Stimulated activated naive CD4-positive, alpha-beta T cell (primary cell): ENCODE measurements at regions not wholly inside any gene's neighbourhood (a gene's known extent, or its start where the extent isn't known, plus 50 kb on each side); places are given as distances from the start of the nearest gene placed in this dataset.

Source experiments
- DNase-seq, 6 experiments: peaks; one replicate each; lab custom pipeline; 2025; lab: John Stamatoyannopoulos, UW

DNA sequence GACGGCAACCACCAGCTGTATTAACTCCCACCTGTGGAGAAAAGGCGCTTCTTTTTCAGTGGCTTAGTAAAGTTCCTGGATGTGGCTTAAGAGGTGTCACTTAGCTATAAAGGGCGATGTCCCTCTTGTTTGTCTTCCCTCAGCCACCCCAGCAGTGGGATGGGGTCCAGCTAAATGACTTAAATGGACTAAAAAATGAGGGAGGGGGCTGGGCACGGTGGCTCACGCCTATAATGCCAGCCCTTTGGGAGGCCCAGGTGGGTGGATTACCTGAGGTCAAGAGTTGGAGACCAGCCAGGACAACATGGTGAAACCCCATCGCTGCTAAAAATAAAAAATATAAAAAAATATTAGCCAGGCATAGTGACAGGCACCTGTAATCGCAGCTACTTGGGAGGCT is 667.5 kb upstream of the RBFOX1 start:
- DNase-seq, result no peak

DNA sequence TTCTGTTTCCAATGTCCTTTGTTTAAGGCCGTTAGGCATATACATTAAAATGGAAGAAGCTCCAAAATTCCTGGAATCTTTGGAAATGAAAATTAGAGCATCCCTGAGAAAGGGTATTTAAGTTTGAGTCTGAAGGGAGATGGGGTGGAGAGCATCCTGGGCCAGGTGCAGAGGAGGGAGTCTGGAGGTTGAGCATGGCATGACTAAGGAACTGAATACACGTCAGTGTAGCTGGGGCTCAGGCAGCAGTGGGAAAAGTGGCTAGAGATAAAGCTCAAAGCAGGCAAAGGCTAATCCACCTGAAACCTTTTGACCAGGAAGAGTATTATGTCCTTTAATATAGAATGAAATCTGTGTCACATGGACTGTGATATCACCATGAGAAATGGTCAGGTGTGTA is 669.0 kb upstream of the RBFOX1 start:
- no peak for DNase-seq

DNA sequence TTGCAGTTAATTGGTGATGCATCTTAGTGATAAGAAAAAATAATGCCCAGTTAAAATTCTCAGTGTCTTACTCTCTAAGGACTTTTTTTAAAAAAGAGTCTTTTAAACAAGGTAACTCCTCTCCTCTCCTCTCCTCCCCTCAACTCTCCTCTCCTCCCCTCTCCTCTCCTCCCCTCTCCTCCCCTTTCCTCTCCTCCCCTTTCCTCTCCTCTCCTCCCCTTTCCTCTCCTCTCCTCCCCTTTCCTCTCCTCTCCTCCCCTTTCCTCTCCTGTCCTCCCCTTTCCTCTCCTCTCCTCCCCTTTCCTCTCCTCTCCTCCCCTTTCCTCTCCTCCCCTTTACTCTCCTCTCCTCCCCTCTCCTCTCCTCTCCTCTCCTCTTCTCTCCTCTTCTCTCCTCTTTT is 675.9 kb upstream of the RBFOX1 start:
- DNase-seq, result no peak

DNA sequence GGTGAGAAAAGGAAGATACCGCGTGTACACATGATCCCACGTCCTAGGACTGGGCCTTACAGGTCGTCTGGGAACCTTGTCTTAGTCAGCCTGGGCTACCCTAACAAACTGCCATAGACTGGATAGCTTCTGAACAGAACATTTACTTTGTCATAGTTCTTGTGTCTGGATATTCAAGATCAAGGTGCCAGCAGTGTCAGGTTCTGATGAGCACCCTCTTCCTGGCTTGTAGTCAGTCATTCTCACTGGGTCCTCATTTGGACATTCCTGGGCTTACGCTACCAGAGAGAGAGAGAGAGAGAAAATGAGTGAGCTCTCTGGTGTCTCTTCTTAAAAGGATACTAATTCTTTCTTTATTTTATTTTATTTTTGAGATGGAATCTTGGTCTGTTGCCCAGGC is 685.8 kb upstream of the RBFOX1 start:
- DNase-seq, result no peak

DNA sequence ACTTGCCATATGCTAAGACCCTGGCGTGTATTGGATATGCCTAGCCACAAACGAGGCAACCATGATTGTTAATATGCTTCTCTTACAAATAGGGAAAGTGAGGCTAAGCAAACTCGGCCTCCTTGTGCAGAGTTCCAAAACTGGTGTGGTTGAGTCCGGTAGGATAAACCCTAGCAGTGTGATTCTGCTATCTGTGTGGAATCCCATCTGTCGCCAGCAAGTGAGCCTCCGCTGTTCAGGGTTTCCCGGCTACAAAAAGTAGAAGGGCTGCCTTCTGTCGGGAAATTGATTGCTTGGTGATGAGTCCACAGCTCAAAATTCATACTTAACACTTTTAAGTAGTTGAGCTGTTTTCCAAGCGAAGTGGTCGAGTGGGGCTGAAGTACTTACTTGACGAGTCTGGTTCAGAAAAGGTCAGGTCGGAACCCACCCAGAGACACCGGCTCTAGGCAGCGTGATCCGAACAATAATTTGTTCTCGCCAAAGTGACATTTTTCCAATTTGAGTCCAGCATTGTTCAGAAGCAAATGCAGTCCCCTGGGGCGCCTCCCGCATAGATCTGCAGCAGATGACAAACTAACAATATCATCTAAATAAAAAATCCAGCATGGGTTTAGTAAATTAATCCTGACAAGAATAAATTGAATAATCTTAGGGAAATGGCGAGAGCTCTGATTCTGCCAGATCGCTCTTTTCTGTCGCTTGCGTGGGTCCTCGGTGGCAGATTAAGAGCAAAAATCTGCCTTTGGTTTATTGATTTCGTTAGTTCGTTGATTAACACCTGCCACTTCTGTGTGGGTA is 686.7 kb upstream of the RBFOX1 start:
- DNase-seq, result no peak

DNA sequence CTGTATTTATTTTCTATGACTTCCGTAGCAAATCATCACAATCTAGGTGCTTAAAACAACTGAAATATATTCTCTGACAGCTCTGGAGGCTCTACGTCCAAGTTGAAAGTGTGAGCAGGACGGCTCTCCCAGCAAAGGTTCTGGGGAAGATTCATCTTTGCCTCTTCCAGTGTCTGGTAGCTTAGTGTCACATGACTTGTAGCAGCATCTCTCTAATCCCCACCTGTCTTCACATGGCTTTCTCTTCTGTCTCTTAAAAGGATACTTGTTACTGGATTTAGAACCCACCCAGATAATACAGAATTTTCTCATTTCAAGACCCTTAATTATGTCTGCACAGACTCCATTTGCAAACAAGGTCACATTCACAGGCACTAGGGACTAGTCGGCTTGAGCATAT is 687.7 kb upstream of the RBFOX1 start:
- DNase-seq, result no peak

DNA sequence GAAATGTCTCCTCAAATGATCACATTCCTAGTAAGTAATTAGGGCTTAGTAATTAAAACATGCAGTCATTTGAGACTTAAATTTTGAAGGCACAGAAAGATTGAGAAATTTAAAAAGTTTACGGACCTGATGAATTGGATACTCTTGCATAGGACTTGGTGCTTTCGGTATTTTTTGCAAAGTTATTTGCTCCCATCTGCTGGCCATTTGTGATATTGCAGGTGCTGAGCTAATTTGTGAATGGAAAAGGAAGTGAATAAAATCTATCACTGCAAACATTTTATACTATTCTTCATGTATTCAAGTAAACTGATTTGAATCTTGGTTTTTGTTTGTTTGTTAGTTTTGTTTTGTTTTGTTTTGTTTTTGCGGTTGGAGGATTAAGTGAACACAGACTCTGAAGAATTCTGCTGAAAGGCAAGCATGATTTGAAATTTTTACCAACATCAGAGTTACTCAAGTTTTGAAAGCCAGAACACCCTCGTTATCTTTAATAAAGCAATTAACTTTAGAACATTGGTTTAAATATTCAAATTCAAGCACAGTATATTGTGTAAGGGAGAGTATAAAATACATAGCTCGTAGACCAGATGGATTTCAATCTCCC is 689.5 kb upstream of the RBFOX1 start:
- peak in 5 of 6 experiments; percentile 2 to 24 (median 5) for DNase-seq

DNA sequence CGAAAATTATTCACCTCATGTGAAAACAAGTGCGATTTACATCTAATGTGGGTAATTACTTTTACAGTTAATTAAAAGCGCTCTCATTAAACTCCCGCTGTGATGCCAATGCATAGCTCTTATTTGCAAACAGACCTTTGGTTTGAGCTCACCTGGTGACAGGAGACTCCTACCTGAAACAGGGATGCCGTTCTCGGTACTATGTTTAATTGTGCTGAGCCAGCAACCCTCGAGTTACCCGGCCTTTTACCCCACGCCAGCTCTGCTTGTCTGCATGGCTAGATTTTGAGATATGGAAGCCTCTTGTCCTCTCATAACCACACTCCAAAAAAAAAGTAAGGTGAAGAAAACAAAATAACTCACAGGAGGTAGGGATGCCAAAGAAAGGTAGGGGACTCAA is 690.4 kb upstream of the RBFOX1 start:
- DNase-seq, result no peak

DNA sequence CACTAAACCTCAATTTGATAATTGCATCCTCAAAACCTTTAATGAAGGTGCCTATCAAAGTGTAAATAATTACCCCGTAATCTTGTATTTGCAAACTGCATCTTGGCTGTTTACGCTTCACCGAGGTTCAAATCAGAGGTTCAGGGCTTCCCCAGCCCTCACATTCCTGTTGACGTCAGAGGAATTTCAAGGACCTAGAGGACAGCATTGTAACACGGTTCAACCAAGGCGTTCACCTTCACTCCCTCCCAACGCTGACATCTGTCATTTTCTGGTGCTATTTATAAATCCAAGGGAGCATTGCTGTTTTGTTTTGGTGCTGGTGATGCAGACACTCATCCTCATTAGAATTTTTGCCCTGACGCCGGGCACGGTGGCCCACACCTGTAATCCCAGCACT is 691.6 kb upstream of the RBFOX1 start:
- no peak for DNase-seq

DNA sequence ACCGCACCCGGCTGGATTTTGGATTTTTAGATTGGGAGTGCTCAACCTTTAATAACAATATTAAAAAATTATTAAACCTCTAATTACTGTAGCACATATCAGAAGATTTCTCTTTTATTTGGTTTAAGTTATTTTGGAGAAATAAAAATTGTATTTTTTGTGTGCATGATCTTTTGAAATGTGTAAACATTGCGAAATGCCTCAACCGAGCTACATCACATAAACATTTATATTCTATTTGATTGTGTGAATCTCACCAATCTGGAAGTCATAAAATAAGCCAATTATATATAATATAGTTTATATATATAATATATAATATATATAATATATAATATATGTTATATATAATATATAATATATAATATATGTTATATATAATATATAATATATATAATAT is 696.2 kb upstream of the RBFOX1 start:
- DNase-seq, result no peak

DNA sequence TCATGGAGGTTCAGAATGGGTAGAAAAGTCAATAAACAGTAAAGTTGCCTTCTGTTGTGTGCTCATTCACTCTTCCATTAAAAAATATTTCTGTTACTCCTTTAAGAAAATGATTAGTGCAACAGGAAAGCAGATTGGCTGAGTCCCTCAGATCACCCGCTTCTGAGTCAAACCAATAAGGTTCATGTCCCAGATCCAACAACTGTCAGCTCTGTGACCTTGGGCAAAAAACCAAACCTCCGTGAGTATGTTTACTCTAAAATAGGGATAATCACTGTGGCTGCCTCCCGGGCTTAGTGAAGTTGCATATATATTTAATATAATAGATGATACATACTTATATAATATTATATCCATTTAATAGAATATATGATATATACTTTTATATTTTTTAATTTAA is 698.5 kb upstream of the RBFOX1 start:
- no peak for DNase-seq

DNA sequence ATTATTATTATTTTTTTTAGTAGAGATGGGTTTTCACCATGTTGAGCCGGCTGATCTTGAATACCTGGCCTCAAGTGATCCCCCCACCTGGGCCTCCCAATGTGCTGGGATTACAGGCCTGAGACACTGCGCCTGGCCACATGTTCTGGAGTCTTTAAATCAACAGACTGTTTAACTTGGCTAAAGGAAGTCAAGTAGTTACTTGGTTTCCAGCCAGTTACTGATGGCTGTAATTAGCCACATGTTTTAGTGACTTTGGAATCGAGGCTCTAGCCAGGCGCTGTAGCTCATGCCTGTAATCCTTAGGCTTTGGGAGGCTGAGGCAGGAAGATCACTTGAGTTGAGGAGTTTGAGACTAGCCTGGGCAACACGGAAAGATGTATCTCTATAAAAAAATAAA is 699.2 kb upstream of the RBFOX1 start:
- no peak for DNase-seq

DNA sequence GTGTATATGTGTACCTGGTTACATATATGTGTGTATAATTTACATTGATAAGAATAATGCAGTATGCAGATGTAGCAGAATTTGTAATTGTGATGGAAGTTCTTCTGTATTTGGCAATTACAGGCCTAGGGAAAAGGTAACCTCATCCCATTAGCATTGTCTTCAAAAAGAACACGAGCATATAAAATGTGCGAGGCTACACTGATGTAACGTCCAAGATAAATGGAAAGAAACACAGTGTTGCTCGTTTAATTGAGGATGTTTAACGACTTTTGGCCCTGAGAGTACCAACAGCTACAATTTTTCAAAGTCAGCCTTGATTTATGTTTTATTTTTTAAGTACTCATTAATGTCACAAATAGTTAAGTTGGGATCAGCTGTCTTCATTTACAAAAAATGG is 703.5 kb upstream of the RBFOX1 start:
- DNase-seq, result no peak

DNA sequence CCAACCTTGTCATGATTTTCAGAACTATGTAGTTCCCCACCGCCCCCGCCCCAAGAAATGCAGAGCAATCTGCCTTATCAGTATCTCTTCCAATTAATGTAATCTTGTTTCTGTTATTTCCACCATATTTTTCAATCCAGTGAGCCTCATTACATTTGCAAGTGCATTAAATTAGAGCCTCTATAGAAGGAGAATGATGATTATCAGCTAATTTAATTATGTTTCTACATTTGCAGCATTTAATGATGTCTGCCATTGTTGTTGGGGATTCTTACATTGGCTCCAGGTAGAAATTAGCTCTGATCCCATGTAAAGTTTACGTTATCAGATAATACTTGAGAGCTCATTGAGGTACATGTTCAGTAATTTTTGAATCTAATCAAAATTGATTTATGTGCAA is 707.0 kb upstream of the RBFOX1 start:
- no peak for DNase-seq

DNA sequence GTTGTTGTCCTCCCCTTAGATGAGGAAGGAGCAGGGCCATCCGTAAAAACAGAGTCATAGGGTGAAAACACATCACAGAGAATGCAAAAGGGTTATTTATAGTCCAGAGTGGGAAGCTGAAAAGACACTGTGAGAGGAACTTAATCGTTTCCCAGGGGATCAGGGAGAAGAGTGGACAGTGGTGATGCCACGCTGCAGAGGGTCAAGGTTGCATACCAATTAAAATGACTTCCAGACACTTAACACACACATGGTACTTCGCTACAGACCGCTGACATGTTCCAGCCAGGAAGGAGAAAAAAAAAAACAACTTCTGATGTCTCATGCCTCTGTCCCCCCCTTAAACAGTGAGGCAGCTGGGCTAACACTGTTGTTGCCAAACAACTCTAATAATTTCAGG is 713.8 kb upstream of the RBFOX1 start:
- no peak for DNase-seq

DNA sequence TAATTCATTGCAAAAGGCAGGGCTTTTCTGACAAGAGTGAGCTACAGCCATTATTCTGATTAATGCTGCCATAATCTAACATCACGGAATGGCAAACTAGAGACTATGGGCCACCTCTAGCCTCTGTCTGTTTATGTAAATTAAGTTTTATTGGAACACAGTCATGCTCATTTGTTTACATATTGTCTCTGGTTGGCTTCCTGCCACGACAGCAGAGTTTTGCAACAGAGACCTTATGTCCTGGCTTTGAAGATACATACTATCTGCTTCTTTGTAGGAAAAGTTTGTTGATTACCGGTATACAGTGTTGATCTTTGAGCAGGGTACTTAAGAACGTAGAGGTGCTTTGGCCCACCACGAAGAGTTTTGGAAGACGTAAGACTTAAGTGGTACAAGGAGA is 715.9 kb upstream of the RBFOX1 start:
- no peak for DNase-seq

DNA sequence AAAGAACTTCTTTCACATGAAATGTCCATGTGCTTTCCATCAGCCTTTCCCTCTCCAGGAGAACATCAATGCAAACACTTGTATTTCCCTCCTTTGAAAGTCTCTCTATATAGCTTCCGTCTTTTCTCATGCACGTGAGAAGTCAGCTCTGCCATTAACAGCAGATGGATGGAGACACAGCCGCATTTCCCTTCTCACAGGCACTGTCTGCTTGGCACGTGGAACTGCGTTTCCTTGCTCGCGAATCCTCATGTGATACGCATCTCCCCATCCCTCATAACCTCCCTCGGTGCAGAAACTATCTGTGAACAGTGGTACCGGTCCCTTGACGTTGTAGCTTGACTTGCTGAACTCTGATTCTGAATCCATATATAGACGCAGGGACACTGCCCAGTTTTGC is 717.0 kb upstream of the RBFOX1 start:
- no peak for DNase-seq

DNA sequence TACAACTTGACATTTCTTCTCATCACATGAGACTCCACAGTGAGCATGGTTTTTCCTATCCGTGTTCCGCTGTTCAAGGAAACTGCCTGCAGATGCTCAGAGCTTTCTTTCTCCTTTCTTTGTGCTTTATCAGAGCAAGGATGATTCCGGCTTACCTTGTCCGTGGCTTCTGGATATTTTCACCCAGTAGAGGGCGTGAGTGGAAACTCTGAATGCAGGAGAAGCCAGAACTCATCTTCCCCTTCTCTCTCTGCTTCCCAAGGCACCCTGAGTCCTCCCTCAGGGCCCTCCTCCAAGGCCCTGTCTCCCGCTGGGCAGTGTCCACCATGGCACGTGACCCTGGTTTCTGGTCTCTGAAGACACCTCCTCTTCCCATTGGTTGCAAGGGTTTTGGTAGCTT is 721.1 kb upstream of the RBFOX1 start:
- no peak for DNase-seq

DNA sequence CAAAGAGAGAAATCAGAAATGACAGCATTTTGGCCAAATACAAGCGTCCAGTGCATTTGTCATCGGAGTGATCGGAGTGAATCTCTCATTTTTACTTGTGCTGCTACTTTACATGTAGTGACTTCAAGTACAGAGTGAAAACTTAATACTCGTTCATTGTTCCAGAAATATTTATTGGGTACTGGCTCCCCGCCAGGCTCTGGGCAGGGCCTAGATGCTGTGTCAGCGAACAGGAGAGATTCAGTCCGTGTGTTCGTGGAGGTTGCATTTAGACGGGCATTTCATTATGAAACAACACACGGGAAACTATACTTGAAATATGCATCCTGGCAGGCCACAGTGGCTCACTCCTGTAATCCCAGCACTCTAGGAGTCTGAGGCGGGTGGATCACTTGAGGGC is 727.2 kb upstream of the RBFOX1 start:
- DNase-seq, result no peak

DNA sequence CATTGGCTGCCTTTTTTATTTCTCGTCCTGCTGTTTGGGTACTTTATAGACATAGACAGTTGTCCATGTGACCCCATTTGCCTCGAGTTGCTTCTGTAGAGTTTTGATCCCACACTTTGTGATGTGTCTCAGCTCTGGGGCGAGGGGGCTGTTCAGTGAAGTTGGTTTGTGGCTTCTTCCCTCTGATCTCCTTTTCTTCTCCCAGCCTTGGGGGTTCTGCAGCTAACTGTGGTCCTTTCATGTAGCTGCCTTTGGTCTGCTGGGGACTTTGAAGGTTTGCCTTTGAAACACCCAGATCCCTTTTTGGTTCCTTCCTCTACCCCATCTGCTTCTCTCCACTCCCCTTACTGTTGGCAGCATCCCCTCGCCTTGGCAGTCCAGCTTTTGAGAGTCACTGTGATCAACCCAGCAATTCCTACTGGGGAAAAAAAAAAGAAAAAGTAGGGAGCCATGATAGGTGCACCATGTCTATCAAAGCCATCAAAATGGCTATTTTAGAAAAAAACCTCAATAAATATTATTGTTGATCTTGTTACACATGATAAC is 728.8 kb upstream of the RBFOX1 start:
- DNase-seq, result no peak

DNA sequence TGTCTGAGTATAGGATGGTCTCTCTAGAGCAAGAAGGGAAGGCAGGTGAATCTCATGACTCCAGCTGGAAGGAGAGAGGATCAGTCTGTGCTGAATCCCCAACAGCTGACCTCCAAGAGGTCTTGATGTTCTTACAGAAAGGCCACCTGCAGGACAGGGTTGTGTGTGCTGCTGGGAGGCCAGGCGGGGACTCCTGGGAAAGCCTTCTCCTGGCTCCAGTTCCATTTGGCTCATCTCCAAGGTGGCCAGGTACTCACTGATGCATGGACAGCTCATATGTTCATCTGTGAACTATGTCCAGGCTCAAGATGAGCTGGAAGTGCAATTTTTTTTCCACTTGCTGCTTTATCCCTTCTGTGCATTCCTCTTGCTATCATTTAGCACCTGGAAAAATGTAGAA is 730.2 kb upstream of the RBFOX1 start:
- no peak for DNase-seq

DNA sequence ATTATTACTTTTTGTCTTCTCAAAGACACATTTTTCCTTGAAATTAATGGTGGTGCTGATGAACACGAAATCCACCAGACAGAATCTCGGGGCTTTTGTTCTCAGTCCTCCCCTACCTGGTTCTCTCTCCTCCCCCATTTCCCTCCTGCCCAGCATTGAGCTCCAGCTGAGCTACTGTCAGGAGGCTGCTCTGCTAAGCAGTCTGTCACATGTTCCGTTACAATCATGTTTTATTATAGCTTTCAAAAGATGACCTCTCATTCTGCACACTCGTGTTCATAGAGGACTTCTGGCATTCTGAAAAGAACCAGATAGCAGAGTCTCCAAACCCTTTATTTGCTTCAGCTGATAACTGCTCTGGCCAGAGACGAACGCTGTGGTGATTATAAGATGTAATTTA is 732.5 kb upstream of the RBFOX1 start:
- DNase-seq, result no peak

DNA sequence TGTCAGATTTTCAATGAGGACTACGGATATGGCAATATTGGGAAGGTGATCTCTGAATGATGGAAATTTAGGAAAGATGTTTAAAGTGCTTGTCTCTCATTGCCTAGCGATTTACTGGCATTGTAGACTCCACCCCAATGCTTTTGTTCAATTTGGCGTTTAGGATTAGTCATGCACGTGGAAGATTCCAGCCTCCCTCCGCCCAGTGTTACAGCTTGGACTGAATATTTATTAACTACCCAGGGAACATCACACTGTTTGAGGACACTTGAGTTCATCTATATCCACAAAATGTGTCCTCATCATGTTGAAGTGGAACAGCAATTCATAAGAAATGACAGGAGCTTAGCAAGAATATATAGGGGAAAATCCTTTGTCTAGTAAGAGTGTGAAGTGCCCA is 738.8 kb upstream of the RBFOX1 start:
- no peak for DNase-seq

DNA sequence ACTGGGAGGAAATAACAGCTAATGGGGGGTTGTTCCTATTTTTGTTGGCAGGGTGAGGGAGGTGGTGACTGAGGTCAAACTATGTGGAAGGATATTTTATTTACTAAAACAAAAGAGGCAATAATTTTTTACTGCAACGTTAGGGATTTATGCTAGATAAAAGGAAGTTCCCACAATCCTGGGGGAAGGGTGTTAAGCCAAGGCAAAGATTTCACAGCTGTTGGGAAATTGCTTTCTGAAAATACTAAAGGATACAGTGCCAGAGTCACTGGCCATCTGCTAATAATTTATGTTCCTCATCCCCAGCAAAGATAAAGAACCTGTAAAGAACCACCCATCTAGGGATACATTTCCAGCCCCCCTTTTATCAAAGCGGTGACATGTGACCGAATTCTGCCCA is 756.0 kb upstream of the RBFOX1 start:
- no peak for DNase-seq
